ENCODE measurements at regions not wholly inside any gene's neighbourhood (a gene's known extent, or its start where the extent isn't known, plus 50 kb on each side); places are given as distances from the start of the nearest gene placed in this dataset.

GRCh38 chr10:43749145-43749576 is 100.5 kb upstream of the ZNF32 start:
- no peak for DNase-seq (ENCODE audit: low spot score)
- in situ Hi-C loops (cut with HindIII; ENCODE audit: low sequenced_read_pairs) = no loop called here

GRCh38 chr10:43748560-43748959 is 99.9 kb upstream of the ZNF32 start:
- DNase-seq (ENCODE audit: low spot score) = no peak
- in situ Hi-C loops (cut with HindIII; ENCODE audit: low sequenced_read_pairs) = no loop called here

GRCh38 chr10:43746906-43747305 is 98.2 kb upstream of the ZNF32 start:
- peak; percentile 37 for DNase-seq (ENCODE audit: low spot score)
- in situ Hi-C loops (cut with HindIII; ENCODE audit: low sequenced_read_pairs) = no loop called here

- DNase-seq (ENCODE audit: low spot score) = no peak
- in situ Hi-C loops (cut with HindIII; ENCODE audit: low sequenced_read_pairs) = no loop called here
These were observed 90.5 kb upstream of the ZNF32 start for GRCh38 chr10:43739161-43739560.

GRCh38 chr10:43737003-43737402 is 88.3 kb upstream of the ZNF32 start:
- no peak for DNase-seq (ENCODE audit: low spot score)

GRCh38 chr10:43735907-43736306 is 87.2 kb upstream of the ZNF32 start:
- DNase-seq (ENCODE audit: low spot score) = no peak
- in situ Hi-C loops (cut with HindIII; ENCODE audit: low sequenced_read_pairs) = no loop called here

More at GRCh38 chr10:43737003-43737402, 88.3 kb upstream of the ZNF32 start:
- in situ Hi-C loops (cut with HindIII; ENCODE audit: low sequenced_read_pairs) = no loop called here

GRCh38 chr10:43734716-43735115 is 86.0 kb upstream of the ZNF32 start:
- in situ Hi-C loops (cut with HindIII; ENCODE audit: low sequenced_read_pairs) = no loop called here

GRCh38 chr10:43731486-43731885 is 82.8 kb upstream of the ZNF32 start:
- DNase-seq (ENCODE audit: low spot score) = no peak
- in situ Hi-C loops (cut with HindIII; ENCODE audit: low sequenced_read_pairs) = no loop called here

More at GRCh38 chr10:43734716-43735115, 86.0 kb upstream of the ZNF32 start:
- no peak for DNase-seq (ENCODE audit: low spot score)

GRCh38 chr10:43728425-43728824 is 79.7 kb upstream of the ZNF32 start:
- in situ Hi-C loops (cut with HindIII; ENCODE audit: low sequenced_read_pairs) = no loop called here
- no peak for DNase-seq (ENCODE audit: low spot score)

GRCh38 chr10:43727935-43728334 is 79.3 kb upstream of the ZNF32 start:
- no peak for DNase-seq (ENCODE audit: low spot score)
- in situ Hi-C loops (cut with HindIII; ENCODE audit: low sequenced_read_pairs) = no loop called here

GRCh38 chr10:43715334-43715733 is 66.7 kb upstream of the ZNF32 start:
- in situ Hi-C loops (cut with HindIII; ENCODE audit: low sequenced_read_pairs) = no loop called here
- DNase-seq (ENCODE audit: low spot score) = no peak

- in situ Hi-C loops (cut with HindIII; ENCODE audit: low sequenced_read_pairs) = no loop called here
These were observed 64.3 kb upstream of the ZNF32 start for GRCh38 chr10:43712821-43713584.

GRCh38 chr10:43710772-43711471 is 62.2 kb upstream of the ZNF32 start:
- no peak for DNase-seq (ENCODE audit: low spot score)
- in situ Hi-C loops (cut with HindIII; ENCODE audit: low sequenced_read_pairs) = no loop called here

More at GRCh38 chr10:43712821-43713584, 64.3 kb upstream of the ZNF32 start:
- DNase-seq (ENCODE audit: low spot score) = no peak

- DNase-seq (ENCODE audit: low spot score) = no peak
- in situ Hi-C loops (cut with HindIII; ENCODE audit: low sequenced_read_pairs) = no loop called here
These were observed 59.6 kb upstream of the ZNF32 start for GRCh38 chr10:43708262-43708661.

- in situ Hi-C loops (cut with HindIII; ENCODE audit: low sequenced_read_pairs) = no loop called here
- DNase-seq (ENCODE audit: low spot score) = no peak
These were observed 59.1 kb upstream of the ZNF32 start for GRCh38 chr10:43707770-43708169.

GRCh38 chr10:43706166-43706565 is 57.5 kb upstream of the ZNF32 start:
- in situ Hi-C loops (cut with HindIII; ENCODE audit: low sequenced_read_pairs) = no loop called here
- no peak for DNase-seq (ENCODE audit: low spot score)

GRCh38 chr10:43703286-43703685 is 54.6 kb upstream of the ZNF32 start:
- in situ Hi-C loops (cut with HindIII; ENCODE audit: low sequenced_read_pairs) = no loop called here
- no peak for DNase-seq (ENCODE audit: low spot score)

GRCh38 chr10:43702936-43703281 is 54.2 kb upstream of the ZNF32 start:
- in situ Hi-C loops (cut with HindIII; ENCODE audit: low sequenced_read_pairs) = no loop called here
- DNase-seq (ENCODE audit: low spot score) = no peak

- DNase-seq (ENCODE audit: low spot score) = no peak
- in situ Hi-C loops (cut with HindIII; ENCODE audit: low sequenced_read_pairs) = no loop called here
These were observed 53.7 kb upstream of the ZNF32 start for GRCh38 chr10:43702213-43702935.

- in situ Hi-C loops (cut with HindIII; ENCODE audit: low sequenced_read_pairs) = no loop called here
- no peak for DNase-seq (ENCODE audit: low spot score)
These were observed 52.6 kb upstream of the ZNF32 start for GRCh38 chr10:43701295-43701694.

Measured in G401 (cell line).